KMS-11 (cell line): ENCODE measurements at regions not wholly inside any gene's neighbourhood (a gene's known extent, or its start where the extent isn't known, plus 50 kb on each side); places are given as distances from the start of the nearest gene placed in this dataset.
"Not testable (repeated sequence)": the region's sequence is repeated elsewhere in the genome, so short reads cannot be mapped to it uniquely, and the experiment has no call there.

Experiments
- H2AFZ ChIP-seq: fragments of 200-600 bp; sonication (generic); 2 replicates; pipeline ENCODE4 v1.6.1; 2016; ENCODE audit warnings: antibody characterized with exemption, mixed run types, low read depth
- H3K27ac ChIP-seq: fragments of 200-600 bp; sonication (generic); 2 replicates; pipeline ENCODE4 v1.6.1; 2016; ENCODE audit warnings: mild to moderate bottlenecking, mixed run types
- H3K27me3 ChIP-seq: fragments of 200-600 bp; sonication (generic); 2 replicates; pipeline ENCODE4 v1.6.1; 2017; ENCODE audit warnings: mild to moderate bottlenecking, low read depth, mixed run types, moderate library complexity; ENCODE audit not compliant: insufficient read depth
- H3K36me3 ChIP-seq: fragments of 200-600 bp; sonication (generic); 2 replicates; pipeline ENCODE4 v1.6.1; 2017; ENCODE audit warnings: mild to moderate bottlenecking, mixed run types; ENCODE audit not compliant: insufficient read depth
- H3K4me1 ChIP-seq: fragments of 200-600 bp; sonication (generic); 2 replicates; pipeline ENCODE4 v1.6.1; 2016; ENCODE audit warnings: mild to moderate bottlenecking, low read depth, mixed run types; ENCODE audit not compliant: poor library complexity, severe bottlenecking
- H3K4me2 ChIP-seq: fragments of 200-600 bp; sonication (generic); 2 replicates; pipeline ENCODE4 v1.7.0; 2016; ENCODE audit warnings: mild to moderate bottlenecking, mixed run types
- H3K4me3 ChIP-seq: fragments of 200-600 bp; sonication (generic); IDR thresholded peaks from 2 replicates; pipeline ENCODE4 v1.6.1; 2017; ENCODE audit warnings: low read depth, low read length, mixed read lengths; ENCODE audit not compliant: insufficient read depth
- H3K79me2 ChIP-seq: fragments of 200-600 bp; sonication (generic); 2 replicates; pipeline ENCODE4 v1.6.1; 2016; ENCODE audit warnings: low read depth, mixed run types; ENCODE audit not compliant: insufficient read depth
- H3K9ac ChIP-seq: fragments of 200-600 bp; sonication (generic); 2 replicates; pipeline ENCODE4 v1.6.1; 2016; ENCODE audit warnings: mild to moderate bottlenecking, mixed run types
- H4K20me1 ChIP-seq: fragments of 200-600 bp; sonication (generic); 2 replicates; pipeline ENCODE4 v1.6.1; 2016; ENCODE audit warnings: mild to moderate bottlenecking, mixed run types; ENCODE audit not compliant: insufficient read depth
- TF ChIP-seq, protein P1 (sequence below): fragments of 200-600 bp; sonication (generic); conservative IDR thresholded peaks from 2 replicates; pipeline ENCODE4 v1.6.1; 2017; ENCODE audit warnings: low read depth, mild to moderate bottlenecking, antibody characterized with exemption, low read length, moderate library complexity, mixed read lengths

- peak overlapping the region; percentile 65 for H3K27ac ChIP-seq
- H3K4me2 ChIP-seq, result peak overlapping the region; percentile 64
Observed at GRCh38 chr12:14239350-14239934, 126.0 kb upstream of the ATF7IP start.

GRCh38 chr12:14239935-14240872, 125.3 kb upstream of the ATF7IP start:
- no peaks in the 10 kb centered on the region for H4K20me1 ChIP-seq
- no peaks in the 10 kb centered on the region for H3K27me3 ChIP-seq
- H3K36me3 ChIP-seq, result no peaks in the 10 kb centered on the region
- H3K4me2 ChIP-seq, result peak overlapping the region; percentile 64
- no peaks in the 10 kb centered on the region for H3K79me2 ChIP-seq
- TF ChIP-seq, protein P1, sequence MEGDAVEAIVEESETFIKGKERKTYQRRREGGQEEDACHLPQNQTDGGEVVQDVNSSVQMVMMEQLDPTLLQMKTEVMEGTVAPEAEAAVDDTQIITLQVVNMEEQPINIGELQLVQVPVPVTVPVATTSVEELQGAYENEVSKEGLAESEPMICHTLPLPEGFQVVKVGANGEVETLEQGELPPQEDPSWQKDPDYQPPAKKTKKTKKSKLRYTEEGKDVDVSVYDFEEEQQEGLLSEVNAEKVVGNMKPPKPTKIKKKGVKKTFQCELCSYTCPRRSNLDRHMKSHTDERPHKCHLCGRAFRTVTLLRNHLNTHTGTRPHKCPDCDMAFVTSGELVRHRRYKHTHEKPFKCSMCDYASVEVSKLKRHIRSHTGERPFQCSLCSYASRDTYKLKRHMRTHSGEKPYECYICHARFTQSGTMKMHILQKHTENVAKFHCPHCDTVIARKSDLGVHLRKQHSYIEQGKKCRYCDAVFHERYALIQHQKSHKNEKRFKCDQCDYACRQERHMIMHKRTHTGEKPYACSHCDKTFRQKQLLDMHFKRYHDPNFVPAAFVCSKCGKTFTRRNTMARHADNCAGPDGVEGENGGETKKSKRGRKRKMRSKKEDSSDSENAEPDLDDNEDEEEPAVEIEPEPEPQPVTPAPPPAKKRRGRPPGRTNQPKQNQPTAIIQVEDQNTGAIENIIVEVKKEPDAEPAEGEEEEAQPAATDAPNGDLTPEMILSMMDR, result no peak
- H2AFZ ChIP-seq, result peak overlapping the region; percentile 71
- peak overlapping the region; percentile 27 for H3K9ac ChIP-seq
- no peak overlapping the region for H3K4me3 ChIP-seq
- peaks cover 19% of the 10 kb centered on the region for H3K4me1 ChIP-seq
- H3K27ac ChIP-seq, result peak overlapping the region; percentile 65

More at GRCh38 chr12:14239350-14239934, 126.0 kb upstream of the ATF7IP start:
- no peak overlapping the region for H3K4me3 ChIP-seq
- H2AFZ ChIP-seq, result peak overlapping the region; percentile 71
- H3K4me1 ChIP-seq, result peaks cover 19% of the 10 kb centered on the region
- no peaks in the 10 kb centered on the region for H3K27me3 ChIP-seq
- H4K20me1 ChIP-seq, result no peaks in the 10 kb centered on the region
- H3K79me2 ChIP-seq, result no peaks in the 10 kb centered on the region
- no peaks in the 10 kb centered on the region for H3K36me3 ChIP-seq
- TF ChIP-seq, protein P1, result no peak
- peak overlapping the region; percentile 27; the same call in 1 of the 2 replicates for H3K9ac ChIP-seq

GRCh38 chr12:14240873-14241220, 124.6 kb upstream of the ATF7IP start:
- Histone ChIP-seq H3K9ac (no peak overlapping the region), H3K79me2 (no peaks in the 10 kb centered on the region), H3K27ac (no peak overlapping the region), H3K4me2 (no peak overlapping the region), H4K20me1 (no peaks in the 10 kb centered on the region), H3K36me3 (no peaks in the 10 kb centered on the region), H2AFZ (peak overlapping the region; percentile 71), H3K4me1 (peaks cover 19% of the 10 kb centered on the region), H3K4me3 (no peak overlapping the region), H3K27me3 (no peaks in the 10 kb centered on the region)
- TF ChIP-seq, protein P1, result no peak

DNA sequence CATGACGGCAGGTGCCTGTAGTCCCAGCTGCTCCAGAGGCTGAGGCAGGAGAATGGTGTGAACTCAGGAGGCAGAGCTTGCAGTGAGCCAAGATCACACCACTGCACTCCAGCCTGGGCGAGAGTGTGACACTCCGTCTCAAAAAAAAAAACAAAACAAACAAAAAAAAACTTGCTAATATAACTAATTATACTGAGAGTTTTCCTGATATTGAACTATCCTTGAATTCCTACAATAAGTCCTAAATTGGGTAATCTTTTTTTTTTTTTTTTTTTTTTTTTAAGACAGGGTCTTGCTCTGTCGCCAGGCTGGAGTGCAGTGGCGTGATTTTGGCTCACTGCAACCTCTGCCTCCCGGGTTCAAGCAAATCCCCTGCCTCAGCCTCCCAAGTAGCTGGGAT, 122.7 kb upstream of the ATF7IP start:
- not testable (repeated sequence) for H3K4me2 ChIP-seq, H4K20me1 ChIP-seq, H3K36me3 ChIP-seq, H3K4me3 ChIP-seq, H2AFZ ChIP-seq, H3K9ac ChIP-seq, H3K27ac ChIP-seq, H3K79me2 ChIP-seq, H3K27me3 ChIP-seq
- H3K4me1 ChIP-seq, result peaks cover 19% of the 10 kb centered on the region
